Sigmoid colon (tissue), 4 donors: ENCODE measurements at regions not wholly inside any gene's neighbourhood (a gene's known extent, or its start where the extent isn't known, plus 50 kb on each side); places are given as distances from the start of the nearest gene placed in this dataset.

Source experiments
- POLR2A ChIP-seq, 2 donors: fragments of 450-650 bp; IDR thresholded peaks; one replicate each; pipeline ENCODE4 v1.6.1; 2016; ENCODE audit warnings: antibody characterized with exemption in 2 of 2, mild to moderate bottlenecking in 2 of 2, moderate library complexity in 2 of 2
- POLR2AphosphoS5 ChIP-seq, 4 donors: sonication (generic); formaldehyde crosslinking; IDR thresholded peaks; one replicate each; pipeline ENCODE4 v1.6.1; 2017; ENCODE audit warnings: antibody characterized with exemption in 4 of 4
- TF ChIP-seq, protein P1 (sequence below), 4 experiments: fragments of 450-650 bp in 3 of 4; fragments of 200-600 bp in 1 of 4; IDR thresholded peaks; one replicate each; pipeline ENCODE4 v1.5.1; 2016 to 2019; ENCODE audit warnings: antibody characterized with exemption in 4 of 4, mild to moderate bottlenecking in 3 of 4, moderate library complexity in 2 of 4

DNA sequence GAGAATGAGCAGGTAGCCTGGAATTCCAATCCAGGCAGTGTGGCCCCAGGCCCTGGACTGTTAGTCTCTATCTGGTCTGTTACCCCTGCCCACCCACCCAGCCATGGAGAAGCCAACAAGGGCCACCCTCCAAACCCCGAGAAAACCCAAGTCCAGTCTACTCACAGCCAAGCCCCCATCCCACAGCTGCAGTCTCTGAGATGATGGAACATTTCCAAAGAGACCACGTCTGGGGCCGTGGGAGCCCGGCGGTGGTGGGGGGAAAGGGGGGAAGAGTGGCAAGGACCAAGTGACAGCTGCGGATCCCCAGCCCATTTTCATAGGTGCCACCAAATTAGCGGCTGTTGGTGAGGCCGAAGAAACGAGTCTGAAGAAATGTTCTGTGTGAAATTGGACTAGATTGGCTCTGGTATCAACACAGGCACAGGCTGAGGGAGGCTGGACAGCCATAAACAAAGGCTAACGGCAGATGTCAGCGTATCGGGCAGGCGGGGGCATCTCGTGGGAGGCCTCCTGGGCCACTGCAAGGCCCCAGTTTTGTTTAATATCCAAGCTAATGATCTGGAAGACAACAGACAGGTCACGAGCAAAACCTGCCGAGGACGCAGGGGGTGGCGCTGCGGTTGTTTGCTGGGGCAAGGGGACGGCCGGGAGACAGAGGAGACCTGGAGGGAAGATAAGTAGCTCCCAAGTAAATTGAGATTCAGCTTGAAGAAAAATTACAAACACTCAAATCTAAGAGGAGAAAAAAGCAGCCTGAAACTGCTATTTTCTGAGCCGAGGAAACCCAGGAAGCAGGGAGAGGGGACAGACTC lies 53.4 kb downstream of the RBFOX3 start:
- TF ChIP-seq, protein P1, sequence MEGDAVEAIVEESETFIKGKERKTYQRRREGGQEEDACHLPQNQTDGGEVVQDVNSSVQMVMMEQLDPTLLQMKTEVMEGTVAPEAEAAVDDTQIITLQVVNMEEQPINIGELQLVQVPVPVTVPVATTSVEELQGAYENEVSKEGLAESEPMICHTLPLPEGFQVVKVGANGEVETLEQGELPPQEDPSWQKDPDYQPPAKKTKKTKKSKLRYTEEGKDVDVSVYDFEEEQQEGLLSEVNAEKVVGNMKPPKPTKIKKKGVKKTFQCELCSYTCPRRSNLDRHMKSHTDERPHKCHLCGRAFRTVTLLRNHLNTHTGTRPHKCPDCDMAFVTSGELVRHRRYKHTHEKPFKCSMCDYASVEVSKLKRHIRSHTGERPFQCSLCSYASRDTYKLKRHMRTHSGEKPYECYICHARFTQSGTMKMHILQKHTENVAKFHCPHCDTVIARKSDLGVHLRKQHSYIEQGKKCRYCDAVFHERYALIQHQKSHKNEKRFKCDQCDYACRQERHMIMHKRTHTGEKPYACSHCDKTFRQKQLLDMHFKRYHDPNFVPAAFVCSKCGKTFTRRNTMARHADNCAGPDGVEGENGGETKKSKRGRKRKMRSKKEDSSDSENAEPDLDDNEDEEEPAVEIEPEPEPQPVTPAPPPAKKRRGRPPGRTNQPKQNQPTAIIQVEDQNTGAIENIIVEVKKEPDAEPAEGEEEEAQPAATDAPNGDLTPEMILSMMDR (IDR thresholded peaks at IDR 0.05) = no peak
- no peak for TF ChIP-seq POLR2A (IDR thresholded peaks at IDR 0.05)
- TF ChIP-seq POLR2AphosphoS5 (IDR thresholded peaks at IDR 0.05) = no peak
